SK-N-SH treated with all-trans-retinoic acid at 6 μM for 48 hours (cell line): ENCODE measurements at regions not wholly inside any gene's neighbourhood (a gene's known extent, or its start where the extent isn't known, plus 50 kb on each side); places are given as distances from the start of the nearest gene placed in this dataset.

Experiments used
- ATAC-seq: fragments of 200-7000 bp; cut with Tn5 transposase; 3 replicates; pipeline ENCODE4 v1.9.1; 2020; ENCODE audit warnings: mild to moderate bottlenecking, moderate library complexity
- ARNTL ChIP-seq: fragments of 450-650 bp; formaldehyde crosslinking; IDR thresholded peaks from 2 replicates; pipeline ENCODE4 v1.5.0; 2020; ENCODE audit warnings: low read depth, mild to moderate bottlenecking, moderate library complexity, borderline replicate concordance
- GLIS3 ChIP-seq: fragments of 250-450 bp; sonication (Bioruptor Pico); IDR thresholded peaks from 2 replicates; pipeline ENCODE4 v1.5.0; 2020; ENCODE audit warnings: mild to moderate bottlenecking, moderate library complexity
- SNAI2 ChIP-seq: fragments of 250-450 bp; sonication (Bioruptor Pico); IDR thresholded peaks from 2 replicates; pipeline ENCODE4 v1.5.0; 2020; ENCODE audit warnings: mild to moderate bottlenecking, moderate library complexity
- TCF4 ChIP-seq: fragments of 250-450 bp; sonication (Bioruptor Pico); IDR thresholded peaks from 2 replicates; pipeline ENCODE4 v1.8.0; 2021; ENCODE audit warnings: mild to moderate bottlenecking, moderate library complexity, borderline replicate concordance
- TOX ChIP-seq: fragments of 250-450 bp; sonication (Bioruptor Pico); IDR thresholded peaks from 2 replicates; pipeline ENCODE4 v1.8.0; 2021; ENCODE audit warnings: mild to moderate bottlenecking, moderate library complexity, borderline replicate concordance
- ZC3H10 ChIP-seq: fragments of 250-450 bp; sonication (Bioruptor Pico); IDR thresholded peaks from 2 replicates; pipeline ENCODE4 v1.5.1; 2021; ENCODE audit warnings: mild to moderate bottlenecking, moderate library complexity
- ZFP3 ChIP-seq: fragments of 250-450 bp; sonication (Bioruptor Pico); IDR thresholded peaks from 2 replicates; pipeline ENCODE4 v1.5.0; 2020; ENCODE audit warnings: mild to moderate bottlenecking, moderate library complexity
- ZFP30 ChIP-seq: fragments of 450-650 bp; formaldehyde crosslinking; IDR thresholded peaks from 2 replicates; pipeline ENCODE4 v1.5.0; 2022; ENCODE audit warnings: mild to moderate bottlenecking, moderate library complexity
- ZNF565 ChIP-seq: fragments of 450-650 bp; formaldehyde crosslinking; conservative IDR thresholded peaks from 2 replicates; pipeline ENCODE4 v1.5.0; 2020; ENCODE audit warnings: low read depth, mild to moderate bottlenecking, moderate library complexity
- ZNF70 ChIP-seq: fragments of 450-650 bp; formaldehyde crosslinking; IDR thresholded peaks from 2 replicates; pipeline ENCODE4 v1.5.0; 2020; ENCODE audit warnings: mild to moderate bottlenecking, moderate library complexity
- ZNF8 ChIP-seq: fragments of 450-650 bp; formaldehyde crosslinking; IDR thresholded peaks from 2 replicates; pipeline ENCODE4 v1.5.0; 2020; ENCODE audit warnings: mild to moderate bottlenecking, moderate library complexity
- TF ChIP-seq, protein P1 (sequence below): fragments of 250-450 bp; sonication (Bioruptor Pico); IDR thresholded peaks from 2 replicates; pipeline ENCODE4 v1.5.0; 2020; ENCODE audit warnings: mild to moderate bottlenecking, moderate library complexity
- TF ChIP-seq, protein P2 (sequence below): fragments of 250-450 bp; sonication (Bioruptor Pico); IDR thresholded peaks from 2 replicates; pipeline ENCODE4 v1.5.1; 2020; ENCODE audit warnings: low read depth, mild to moderate bottlenecking, moderate library complexity
- TF ChIP-seq, protein P3 (sequence below): fragments of 250-450 bp; sonication (Bioruptor Pico); IDR thresholded peaks from 2 replicates; pipeline ENCODE4 v1.8.0; 2020; ENCODE audit warnings: mild to moderate bottlenecking, moderate library complexity, borderline replicate concordance
- TF ChIP-seq, protein P4 (sequence below): fragments of 250-450 bp; sonication (Bioruptor Pico); IDR thresholded peaks from 2 replicates; pipeline ENCODE4 v1.8.0; 2021; ENCODE audit warnings: low read depth, mild to moderate bottlenecking, moderate library complexity, borderline replicate concordance

DNA sequence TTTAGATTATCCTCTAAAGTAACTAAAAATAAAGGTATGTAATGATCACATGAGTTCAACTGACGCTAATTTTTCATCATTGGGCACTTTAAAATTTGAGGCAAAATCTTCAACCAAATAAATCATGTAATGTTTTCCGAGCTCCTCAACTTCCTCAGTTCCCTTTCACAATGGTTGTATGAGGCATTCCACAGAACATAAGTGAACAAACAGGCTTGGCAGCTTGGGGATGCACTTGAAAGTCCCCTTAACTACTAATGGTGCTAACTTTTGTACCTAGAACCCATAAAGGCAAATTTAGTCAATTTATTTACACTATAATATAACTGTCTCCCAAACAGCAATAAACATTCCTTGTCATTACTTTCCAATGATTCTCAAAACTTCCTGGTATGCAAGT lies 1137.9 kb downstream of the ROBO2 start:
- no peak for ATAC-seq

DNA sequence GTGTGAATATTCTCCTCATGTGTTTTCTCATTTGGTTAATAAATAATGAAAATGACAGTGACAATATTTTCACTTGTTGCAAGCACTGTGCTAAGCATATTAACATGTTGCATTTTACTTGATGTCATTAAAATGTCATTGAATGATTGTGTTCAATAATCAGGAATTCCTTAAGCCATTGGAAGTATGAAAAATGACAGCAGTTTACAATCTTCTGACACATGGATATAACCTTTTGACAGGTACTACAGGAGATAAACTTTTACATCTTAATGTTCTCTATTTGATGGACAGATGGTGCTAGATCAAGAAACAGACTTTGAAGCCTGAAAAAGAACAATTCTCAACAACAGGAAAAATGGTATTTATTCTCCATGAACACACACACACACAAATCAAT lies 1138.3 kb downstream of the ROBO2 start:
- TF ChIP-seq ZNF565 (CRISPR knock-in tag) = no peak
- TF ChIP-seq, protein P1, sequence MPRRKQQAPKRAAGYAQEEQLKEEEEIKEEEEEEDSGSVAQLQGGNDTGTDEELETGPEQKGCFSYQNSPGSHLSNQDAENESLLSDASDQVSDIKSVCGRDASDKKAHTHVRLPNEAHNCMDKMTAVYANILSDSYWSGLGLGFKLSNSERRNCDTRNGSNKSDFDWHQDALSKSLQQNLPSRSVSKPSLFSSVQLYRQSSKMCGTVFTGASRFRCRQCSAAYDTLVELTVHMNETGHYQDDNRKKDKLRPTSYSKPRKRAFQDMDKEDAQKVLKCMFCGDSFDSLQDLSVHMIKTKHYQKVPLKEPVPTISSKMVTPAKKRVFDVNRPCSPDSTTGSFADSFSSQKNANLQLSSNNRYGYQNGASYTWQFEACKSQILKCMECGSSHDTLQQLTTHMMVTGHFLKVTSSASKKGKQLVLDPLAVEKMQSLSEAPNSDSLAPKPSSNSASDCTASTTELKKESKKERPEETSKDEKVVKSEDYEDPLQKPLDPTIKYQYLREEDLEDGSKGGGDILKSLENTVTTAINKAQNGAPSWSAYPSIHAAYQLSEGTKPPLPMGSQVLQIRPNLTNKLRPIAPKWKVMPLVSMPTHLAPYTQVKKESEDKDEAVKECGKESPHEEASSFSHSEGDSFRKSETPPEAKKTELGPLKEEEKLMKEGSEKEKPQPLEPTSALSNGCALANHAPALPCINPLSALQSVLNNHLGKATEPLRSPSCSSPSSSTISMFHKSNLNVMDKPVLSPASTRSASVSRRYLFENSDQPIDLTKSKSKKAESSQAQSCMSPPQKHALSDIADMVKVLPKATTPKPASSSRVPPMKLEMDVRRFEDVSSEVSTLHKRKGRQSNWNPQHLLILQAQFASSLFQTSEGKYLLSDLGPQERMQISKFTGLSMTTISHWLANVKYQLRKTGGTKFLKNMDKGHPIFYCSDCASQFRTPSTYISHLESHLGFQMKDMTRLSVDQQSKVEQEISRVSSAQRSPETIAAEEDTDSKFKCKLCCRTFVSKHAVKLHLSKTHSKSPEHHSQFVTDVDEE (CRISPR knock-in tag) = no peak
- TF ChIP-seq, all 23 proteins: peak for 0
- ATAC-seq = no peak

More for the DNA sequence above, 1137.9 kb downstream of the ROBO2 start:
- TF ChIP-seq SNAI2 (CRISPR knock-in tag) (no peak), ARNTL (CRISPR knock-in tag) (no peak), ZNF8 (no peak), ZFP3 (no peak), ZNF70 (CRISPR knock-in tag) (no peak), GLIS3 (no peak), TCF4 (CRISPR knock-in tag) (no peak), ZC3H10 (no peak), TOX (CRISPR knock-in tag) (no peak)
- TF ChIP-seq, protein P2, sequence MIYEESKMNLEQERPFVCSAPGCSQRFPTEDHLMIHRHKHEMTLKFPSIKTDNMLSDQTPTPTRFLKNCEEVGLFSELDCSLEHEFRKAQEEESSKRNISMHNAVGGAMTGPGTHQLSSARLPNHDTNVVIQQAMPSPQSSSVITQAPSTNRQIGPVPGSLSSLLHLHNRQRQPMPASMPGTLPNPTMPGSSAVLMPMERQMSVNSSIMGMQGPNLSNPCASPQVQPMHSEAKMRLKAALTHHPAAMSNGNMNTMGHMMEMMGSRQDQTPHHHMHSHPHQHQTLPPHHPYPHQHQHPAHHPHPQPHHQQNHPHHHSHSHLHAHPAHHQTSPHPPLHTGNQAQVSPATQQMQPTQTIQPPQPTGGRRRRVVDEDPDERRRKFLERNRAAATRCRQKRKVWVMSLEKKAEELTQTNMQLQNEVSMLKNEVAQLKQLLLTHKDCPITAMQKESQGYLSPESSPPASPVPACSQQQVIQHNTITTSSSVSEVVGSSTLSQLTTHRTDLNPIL = no peak
- TF ChIP-seq, protein P3, sequence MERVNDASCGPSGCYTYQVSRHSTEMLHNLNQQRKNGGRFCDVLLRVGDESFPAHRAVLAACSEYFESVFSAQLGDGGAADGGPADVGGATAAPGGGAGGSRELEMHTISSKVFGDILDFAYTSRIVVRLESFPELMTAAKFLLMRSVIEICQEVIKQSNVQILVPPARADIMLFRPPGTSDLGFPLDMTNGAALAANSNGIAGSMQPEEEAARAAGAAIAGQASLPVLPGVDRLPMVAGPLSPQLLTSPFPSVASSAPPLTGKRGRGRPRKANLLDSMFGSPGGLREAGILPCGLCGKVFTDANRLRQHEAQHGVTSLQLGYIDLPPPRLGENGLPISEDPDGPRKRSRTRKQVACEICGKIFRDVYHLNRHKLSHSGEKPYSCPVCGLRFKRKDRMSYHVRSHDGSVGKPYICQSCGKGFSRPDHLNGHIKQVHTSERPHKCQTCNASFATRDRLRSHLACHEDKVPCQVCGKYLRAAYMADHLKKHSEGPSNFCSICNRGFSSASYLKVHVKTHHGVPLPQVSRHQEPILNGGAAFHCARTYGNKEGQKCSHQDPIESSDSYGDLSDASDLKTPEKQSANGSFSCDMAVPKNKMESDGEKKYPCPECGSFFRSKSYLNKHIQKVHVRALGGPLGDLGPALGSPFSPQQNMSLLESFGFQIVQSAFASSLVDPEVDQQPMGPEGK (CRISPR knock-in tag) = no peak
- TF ChIP-seq, protein P1 (CRISPR knock-in tag) = no peak

DNA sequence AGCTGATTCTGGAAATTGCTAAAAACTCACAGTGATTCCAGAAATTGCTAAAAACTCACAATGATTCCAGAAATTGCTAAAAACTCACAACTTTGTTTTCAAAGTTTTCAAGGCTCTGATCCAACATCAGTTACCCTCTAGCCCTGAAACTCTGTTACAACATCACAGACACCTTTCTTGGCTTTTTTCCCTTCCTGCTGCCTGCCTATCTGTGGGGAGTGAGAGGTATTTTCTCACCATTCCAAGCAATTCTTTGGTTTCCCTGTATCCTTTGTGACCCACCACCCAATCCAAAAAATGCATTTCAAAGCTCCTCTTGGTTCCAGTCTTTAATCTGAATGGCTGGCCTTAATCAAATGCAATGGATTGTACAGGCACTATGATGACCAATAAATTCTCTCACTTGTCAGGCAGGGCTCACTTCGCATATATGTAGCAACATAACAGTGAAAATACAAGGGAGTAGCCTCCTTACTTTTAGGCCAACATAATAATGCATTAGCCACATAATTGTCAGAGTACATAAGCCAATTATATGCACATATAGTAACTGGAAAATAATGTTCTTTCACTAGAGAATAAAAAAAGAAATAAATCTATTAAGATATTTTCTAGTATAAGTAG lies 1139.0 kb downstream of the ROBO2 start:
- ATAC-seq = no peak
- TF ChIP-seq ZNF565 (CRISPR knock-in tag) (no peak), TOX (CRISPR knock-in tag) (no peak), ZFP30 (CRISPR knock-in tag) (no peak)
- TF ChIP-seq, protein P3 (CRISPR knock-in tag) = no peak
- TF ChIP-seq, protein P4, sequence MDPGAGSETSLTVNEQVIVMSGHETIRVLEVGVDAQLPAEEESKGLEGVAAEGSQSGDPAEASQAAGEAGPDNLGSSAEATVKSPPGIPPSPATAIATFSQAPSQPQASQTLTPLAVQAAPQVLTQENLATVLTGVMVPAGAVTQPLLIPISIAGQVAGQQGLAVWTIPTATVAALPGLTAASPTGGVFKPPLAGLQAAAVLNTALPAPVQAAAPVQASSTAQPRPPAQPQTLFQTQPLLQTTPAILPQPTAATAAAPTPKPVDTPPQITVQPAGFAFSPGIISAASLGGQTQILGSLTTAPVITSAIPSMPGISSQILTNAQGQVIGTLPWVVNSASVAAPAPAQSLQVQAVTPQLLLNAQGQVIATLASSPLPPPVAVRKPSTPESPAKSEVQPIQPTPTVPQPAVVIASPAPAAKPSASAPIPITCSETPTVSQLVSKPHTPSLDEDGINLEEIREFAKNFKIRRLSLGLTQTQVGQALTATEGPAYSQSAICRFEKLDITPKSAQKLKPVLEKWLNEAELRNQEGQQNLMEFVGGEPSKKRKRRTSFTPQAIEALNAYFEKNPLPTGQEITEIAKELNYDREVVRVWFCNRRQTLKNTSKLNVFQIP (CRISPR knock-in tag) = no peak
